Astrocyte (in vitro differentiated cells and primary cell): ENCODE measurements at regions not wholly inside any gene's neighbourhood (a gene's known extent, or its start where the extent isn't known, plus 50 kb on each side); places are given as distances from the start of the nearest gene placed in this dataset.

Experiments
- EZH2 ChIP-seq: IDR thresholded peaks from 2 replicates; pipeline ENCODE4 v1.6.1; 2012; ENCODE audit warnings: mild to moderate bottlenecking, low read length, inconsistent platforms; ENCODE audit not compliant: insufficient read depth
- TF ChIP-seq, protein P1 (sequence below): IDR thresholded peaks from 2 replicates; pipeline ENCODE4 v1.5.1; 2011; ENCODE audit warnings: low read depth, mild to moderate bottlenecking, inconsistent platforms, low read length, moderate library complexity; ENCODE audit not compliant: insufficient read depth

DNA sequence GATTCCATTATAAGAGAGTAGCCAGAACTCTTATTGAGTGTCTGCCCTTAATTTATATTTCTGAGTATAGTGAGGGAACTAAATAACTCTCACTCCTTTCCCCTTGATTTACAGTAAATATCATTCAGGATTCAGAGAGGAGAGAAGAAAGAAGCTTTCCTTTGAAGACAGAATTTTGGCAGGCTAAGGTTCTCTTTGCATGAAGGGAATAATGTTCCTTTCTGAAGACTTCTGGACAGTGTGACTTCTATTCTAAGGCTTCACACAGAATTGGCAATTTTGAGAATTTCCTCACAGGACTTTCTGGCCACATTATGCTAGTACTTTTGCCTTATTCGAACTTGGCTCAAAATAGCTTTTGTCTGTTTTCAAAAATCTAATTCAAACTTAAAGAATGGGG, 352.2 kb upstream of the FBXO33 start:
- TF ChIP-seq, protein P1, sequence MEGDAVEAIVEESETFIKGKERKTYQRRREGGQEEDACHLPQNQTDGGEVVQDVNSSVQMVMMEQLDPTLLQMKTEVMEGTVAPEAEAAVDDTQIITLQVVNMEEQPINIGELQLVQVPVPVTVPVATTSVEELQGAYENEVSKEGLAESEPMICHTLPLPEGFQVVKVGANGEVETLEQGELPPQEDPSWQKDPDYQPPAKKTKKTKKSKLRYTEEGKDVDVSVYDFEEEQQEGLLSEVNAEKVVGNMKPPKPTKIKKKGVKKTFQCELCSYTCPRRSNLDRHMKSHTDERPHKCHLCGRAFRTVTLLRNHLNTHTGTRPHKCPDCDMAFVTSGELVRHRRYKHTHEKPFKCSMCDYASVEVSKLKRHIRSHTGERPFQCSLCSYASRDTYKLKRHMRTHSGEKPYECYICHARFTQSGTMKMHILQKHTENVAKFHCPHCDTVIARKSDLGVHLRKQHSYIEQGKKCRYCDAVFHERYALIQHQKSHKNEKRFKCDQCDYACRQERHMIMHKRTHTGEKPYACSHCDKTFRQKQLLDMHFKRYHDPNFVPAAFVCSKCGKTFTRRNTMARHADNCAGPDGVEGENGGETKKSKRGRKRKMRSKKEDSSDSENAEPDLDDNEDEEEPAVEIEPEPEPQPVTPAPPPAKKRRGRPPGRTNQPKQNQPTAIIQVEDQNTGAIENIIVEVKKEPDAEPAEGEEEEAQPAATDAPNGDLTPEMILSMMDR: no peak
- no peak for TF ChIP-seq EZH2
